Right renal pelvis (tissue), 4 donors: ENCODE measurements at regions not wholly inside any gene's neighbourhood (a gene's known extent, or its start where the extent isn't known, plus 50 kb on each side); places are given as distances from the start of the nearest gene placed in this dataset.

ENCODE experiments used
- DNase-seq, 4 donors: peaks; one replicate each; pipeline ENCODE4 v3.0.0-alpha.2; 2013; ENCODE audit warnings: low read depth in 4 of 4, low spot score in 3 of 4, missing footprints in 1 of 4

GRCh38 chr1:87194271-87194774 lies 134.4 kb upstream of the LMO4 start:
- no peak for DNase-seq

GRCh38 chr1:87194856-87195255 lies 133.8 kb upstream of the LMO4 start:
- DNase-seq: no peak

GRCh38 chr1:87196110-87196827 lies 132.4 kb upstream of the LMO4 start:
- no peak for DNase-seq

DNA sequence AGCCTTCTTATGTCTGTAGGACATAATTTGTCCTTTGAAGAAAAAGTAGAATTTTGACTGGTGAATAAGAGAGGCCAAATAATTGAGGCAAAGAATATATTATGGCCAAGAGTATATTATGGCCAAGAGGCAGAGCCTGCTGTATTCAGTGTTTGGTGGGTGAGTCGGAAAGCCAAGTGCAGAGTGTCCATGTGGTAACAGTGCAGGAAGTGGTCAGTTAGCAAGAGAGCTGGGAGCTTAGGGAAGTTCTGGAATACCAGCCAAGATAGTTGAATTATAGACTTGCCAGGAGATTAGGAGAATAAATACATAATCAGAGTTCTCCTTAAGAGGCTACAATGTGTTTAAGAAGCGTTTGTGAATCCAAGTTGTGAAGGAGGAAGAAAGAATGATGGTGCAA lies 131.5 kb upstream of the LMO4 start:
- no peak for DNase-seq

DNA sequence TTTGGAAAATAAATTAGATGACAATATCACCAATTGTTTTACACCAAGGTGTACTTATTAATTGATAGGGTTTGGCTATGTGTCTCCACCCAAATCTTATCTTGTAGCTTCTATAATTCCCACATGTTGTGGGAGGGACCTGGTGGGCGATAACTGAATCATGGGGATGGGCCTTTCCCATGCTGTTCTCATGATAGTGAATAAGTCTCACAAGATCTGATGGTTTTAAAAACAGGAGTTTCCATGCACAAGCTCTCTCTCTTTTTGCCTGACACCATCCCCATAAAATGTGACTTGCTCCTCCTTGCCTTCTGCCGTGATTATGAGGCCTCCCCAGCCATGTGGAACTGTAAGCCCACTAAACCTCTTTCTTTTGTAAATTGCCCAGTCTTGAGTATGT lies 131.0 kb upstream of the LMO4 start:
- DNase-seq: no peak

DNA sequence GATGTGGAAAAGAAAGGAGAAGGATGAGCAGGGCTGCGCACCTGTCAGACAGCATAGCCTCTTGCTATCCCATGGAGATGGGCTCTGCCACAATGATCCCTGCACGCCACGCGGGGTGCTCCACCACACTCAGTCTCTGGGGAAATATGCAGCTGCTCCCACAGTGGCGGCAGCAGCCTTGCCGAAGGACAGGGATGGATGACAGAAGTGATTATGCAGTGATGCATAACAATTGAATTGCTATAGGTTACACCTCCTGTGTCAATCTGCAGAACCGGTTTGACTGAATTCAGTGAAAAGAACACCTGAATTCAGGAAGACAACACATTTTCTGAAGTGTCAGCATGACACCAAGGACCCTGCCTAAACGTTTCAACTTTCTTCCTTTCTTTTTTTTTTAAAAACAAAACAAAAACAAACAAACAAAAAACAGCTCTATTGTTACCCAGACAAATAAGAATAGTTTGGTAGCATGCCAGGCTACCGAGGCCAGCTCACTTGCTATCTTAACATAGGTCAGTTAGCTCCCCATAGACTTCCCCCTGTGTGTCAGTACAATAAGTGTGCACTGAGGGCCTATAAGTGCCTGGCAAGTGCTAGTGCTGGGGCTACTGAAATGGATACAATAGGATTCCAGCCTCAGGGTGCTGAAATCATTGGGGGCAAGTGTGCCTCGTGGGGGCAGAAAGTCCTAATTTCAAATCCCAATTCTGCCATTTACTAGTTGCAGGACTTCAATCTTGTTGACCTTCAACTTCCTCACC lies 127.6 kb upstream of the LMO4 start:
- no peak for DNase-seq

DNA sequence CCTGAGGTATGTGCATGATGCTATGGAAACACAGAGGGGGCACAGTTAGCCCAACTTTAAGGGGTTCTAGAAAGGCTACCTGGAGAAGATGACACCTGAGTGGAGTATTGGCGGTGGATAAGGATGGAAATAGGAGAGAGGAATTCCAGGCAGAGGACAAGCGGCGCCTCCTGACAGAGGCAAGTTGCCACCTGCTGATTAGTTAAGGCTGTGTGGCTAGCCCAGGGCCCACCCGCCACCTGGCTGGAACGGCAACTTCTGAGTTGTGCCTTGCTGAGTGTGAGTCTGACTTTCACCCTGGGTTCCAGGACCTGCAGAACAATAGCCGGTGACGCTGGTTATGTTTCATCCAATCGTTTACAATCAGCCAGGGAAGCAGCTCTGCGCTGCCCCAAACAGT lies 126.9 kb upstream of the LMO4 start:
- no peak for DNase-seq

DNA sequence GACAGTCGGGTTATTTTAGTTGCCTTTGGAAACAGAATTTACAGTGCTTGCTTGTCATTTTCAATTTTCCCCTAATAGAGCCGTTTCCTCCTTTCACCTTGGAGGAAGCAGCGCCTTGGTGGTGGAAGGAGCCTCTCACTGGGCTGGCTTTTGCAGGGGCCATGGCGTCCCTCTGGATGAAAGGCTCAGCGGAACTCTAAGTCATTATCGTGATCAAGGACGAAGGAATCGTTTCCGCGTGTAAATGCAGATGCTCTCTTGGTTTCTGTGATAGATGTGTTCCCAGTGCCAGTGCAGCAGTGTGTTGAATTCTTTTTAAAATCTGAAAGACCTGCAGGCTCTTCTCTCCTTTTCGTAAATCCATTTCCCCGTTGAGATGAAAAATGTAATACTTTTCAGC lies 126.2 kb upstream of the LMO4 start:
- no peak for DNase-seq

DNA sequence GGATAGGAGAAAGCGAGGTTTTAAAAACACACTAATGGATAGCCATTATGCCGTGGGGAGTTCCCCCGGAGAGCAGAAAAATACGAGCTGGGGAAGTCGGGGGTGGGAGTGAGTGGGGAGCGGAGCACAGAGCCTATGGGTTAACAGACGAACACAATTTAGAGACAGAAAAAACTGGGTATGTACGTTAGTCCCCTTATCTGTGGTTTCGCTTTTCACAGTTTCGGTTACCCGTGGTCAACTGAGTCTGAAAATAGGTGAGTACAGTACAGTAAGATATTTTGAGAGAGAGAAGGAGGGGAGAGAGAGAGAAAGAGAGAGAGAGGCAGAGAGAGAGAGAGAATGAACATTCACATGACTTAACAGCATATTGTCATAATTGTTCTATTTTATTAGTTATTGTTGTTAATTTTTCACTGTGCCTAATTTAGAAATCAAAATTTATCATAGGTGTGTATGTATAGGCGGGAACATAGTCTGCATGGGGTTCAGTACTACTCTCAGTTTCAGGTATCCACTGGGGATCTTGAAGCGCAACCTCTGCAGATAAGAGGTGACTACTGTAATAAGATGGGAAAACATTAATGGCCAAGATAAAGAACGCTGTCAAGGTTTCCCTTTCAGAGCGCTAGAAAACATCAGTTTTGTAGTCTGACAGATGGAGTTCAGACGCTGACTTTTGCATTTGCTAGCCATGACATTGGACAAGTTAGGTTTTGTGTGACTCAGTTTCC lies 125.6 kb upstream of the LMO4 start:
- DNase-seq: no peak

GRCh38 chr1:87203904-87204303 lies 124.8 kb upstream of the LMO4 start:
- DNase-seq: no peak

- no peak for DNase-seq
Measured at GRCh38 chr1:87204441-87204840, 124.2 kb upstream of the LMO4 start.

DNA sequence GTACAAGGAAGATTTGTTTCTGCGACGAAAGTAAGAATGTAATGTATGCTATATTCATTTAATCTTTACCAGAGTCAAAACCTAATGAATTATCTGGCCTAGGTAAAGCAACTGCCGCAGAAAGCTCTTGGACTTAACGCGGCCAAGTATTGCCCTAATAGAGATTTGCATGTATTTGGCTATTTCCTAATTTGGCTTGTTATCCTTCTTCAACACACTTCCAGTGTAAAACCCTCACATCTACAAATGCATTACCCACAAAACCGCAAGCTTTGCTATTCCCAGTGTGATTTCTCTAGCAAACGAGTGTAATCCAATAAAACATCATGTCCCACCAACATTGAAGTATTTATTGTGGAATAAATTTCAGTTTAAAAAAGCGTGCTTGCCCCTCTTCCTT lies 123.8 kb upstream of the LMO4 start:
- no peak for DNase-seq

DNA sequence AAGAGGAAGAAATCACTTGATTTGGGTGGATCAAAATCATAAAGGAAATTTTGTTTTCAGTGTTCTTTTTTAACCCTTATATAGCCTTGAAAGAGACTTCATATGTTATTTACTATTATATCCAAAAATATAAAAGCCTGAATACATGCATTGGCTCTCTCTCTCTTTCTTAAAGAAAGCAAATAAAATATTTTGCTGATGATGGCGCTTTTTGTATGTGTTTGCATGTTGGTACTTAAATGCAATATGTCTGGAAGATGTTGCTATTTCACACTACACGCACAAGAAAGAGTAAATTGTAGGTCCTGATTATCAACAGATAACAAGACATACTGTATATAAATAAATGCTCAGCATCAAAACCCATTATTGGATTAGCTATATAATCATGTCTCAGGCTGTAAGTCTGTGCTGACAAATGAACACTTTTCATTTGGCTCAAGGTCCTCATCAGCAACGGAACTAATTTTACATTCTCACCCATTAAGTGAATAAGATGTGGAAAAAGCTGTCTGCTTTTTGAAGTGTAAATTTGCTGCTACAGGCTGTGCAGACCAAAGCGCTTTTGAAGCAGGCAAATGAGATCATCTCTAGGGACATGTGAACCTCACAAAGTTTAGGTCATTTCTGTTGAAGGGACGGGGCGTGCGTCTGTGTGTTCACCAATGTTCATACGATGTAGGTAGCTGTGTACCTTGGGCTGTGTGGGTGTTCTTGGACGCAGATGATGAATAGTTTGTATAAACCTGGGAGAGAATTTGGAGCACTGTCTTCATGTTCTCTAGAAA lies 122.4 kb upstream of the LMO4 start:
- DNase-seq: no peak

DNA sequence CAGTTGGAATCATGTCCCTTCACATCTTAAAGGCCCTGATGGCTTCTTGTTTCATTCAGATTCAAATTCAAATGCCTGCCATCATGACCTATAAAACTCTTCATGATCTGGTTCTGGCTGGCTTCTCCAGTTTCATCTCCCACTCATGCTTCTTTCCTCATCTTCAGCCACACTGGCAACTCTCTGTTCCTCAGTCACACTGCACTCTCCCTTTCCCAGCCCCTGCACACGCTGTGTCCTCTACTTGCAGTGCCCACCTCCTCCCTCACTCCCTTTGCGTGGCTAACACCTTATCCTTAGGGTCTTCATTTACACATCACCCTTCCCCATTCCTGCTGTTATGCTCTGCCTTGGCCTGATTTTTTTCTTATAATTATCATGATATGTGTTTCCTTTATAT lies 120.6 kb upstream of the LMO4 start:
- DNase-seq: no peak

DNA sequence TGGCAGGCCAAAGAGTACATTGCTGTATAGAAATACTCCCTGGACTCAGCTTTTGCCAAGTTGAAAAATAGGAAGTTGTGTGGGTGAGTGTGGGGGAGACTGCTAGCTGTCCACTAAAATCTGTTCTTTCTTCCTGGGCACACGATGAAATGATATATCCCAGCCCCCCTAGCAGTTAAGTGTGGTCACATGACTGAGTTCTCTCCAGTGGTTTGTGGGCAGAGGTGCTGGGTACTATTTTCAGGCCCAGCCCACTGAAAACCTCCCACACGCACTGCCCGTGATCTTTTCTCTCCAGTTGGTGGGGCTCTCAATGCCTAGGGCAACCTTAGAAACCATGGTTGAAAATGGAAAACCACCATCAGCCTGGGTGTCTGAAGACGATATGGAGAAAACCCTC lies 119.7 kb upstream of the LMO4 start:
- no peak for DNase-seq

- no peak for DNase-seq
Measured at GRCh38 chr1:87210151-87210550, 118.5 kb upstream of the LMO4 start.

DNA sequence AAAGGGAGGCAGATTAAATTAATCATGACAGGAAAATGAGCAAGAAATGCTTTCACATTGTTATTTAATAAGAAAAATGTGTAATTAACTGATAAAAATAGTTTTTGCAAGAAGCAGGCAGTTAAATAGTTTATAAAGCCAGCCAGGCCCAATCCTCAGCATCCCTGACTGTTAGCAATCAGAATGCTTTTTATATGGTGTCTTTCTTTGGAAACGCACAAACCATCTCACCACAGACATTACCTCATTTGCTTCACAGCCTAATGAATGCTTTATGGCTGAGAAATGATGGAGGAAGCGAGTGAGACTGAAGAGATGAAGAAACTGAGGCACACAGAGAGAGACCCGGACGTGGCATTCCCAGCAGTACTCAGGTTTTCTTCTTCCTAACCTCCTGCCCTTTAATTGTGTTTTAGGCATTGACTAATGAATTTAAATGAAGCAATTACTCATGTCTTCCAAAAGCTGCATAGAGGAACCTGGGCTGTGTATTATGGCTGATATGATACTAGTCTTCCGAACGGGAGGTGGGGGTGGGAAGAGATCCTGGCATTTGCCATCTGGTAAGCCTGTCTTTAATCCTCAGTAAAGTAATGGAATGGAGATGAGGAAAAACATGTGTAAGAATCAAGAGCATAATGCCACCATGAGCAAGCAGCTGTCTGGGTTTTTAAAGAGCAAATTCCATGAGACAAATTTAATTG lies 116.1 kb upstream of the LMO4 start:
- no peak for DNase-seq

DNA sequence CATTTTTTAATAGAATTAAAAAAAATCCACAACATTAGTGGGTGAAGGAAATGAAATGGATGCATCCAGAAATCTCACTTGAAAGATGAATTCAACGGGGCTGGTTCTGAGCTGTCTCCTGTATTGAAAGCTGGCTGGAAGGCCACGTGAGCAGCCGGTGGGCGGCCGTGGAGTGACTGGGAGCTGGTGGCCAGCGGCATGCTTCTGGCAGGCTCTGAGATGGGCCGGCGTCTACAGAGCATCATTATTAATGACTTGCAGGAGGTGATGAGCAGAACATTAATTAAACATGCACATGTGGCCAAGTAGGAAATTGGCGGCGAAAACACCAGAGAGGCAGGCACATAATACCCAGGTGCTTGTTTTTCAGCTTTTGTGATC lies 115.6 kb upstream of the LMO4 start:
- DNase-seq: no peak

- no peak for DNase-seq
Measured at GRCh38 chr1:87215592-87215991, 113.1 kb upstream of the LMO4 start.

- no peak for DNase-seq
Measured at GRCh38 chr1:87218618-87219017, 110.1 kb upstream of the LMO4 start.
